CD14-positive monocyte (primary cell): ENCODE measurements at regions not wholly inside any gene's neighbourhood (a gene's known extent, or its start where the extent isn't known, plus 50 kb on each side); places are given as distances from the start of the nearest gene placed in this dataset.

Source experiments
- DNase-seq, 3 donors: peaks; one replicate each; pipeline ENCODE4 v3.0.0-alpha.2; 2011 to 2022
- H2AFZ ChIP-seq: 2 replicates; pipeline ENCODE4 v1.6.0; 2012; ENCODE audit warnings: mild to moderate bottlenecking, low read depth, low read length, inconsistent platforms; ENCODE audit not compliant: insufficient read depth, poor library complexity, severe bottlenecking
- H3K27ac ChIP-seq, 2 donors: 1 replicate in 1 of 2; 2 replicates in 1 of 2; pipeline ENCODE4 v1.5.1; 2012 to 2013; ENCODE audit warnings: low read length in 2 of 2, control low read depth in 1 of 2, inconsistent platforms in 1 of 2, low read depth in 1 of 2, mild to moderate bottlenecking in 1 of 2
- H3K27me3 ChIP-seq, 2 donors: one replicate each; pipeline versions ENCODE4 v1.6.0 to v1.6.1; 2011 to 2013; ENCODE audit warnings: low read length in 2 of 2; ENCODE audit not compliant: control insufficient read depth in 2 of 2, insufficient read depth in 2 of 2
- H3K36me3 ChIP-seq, 2 donors: replicated peaks in 1 of 2; 1 replicate in 1 of 2; 2 replicates in 1 of 2; pipeline versions ENCODE4 v1.5.1 to v1.6.1; 2012 to 2013; ENCODE audit warnings: low read length in 2 of 2, control low read depth in 1 of 2, inconsistent platforms in 1 of 2, mild to moderate bottlenecking in 1 of 2; ENCODE audit not compliant: insufficient read depth in 2 of 2, control insufficient read depth in 1 of 2
- H3K4me1 ChIP-seq, 2 donors: 1 replicate in 1 of 2; 2 replicates in 1 of 2; pipeline versions ENCODE4 v1.5.1 to v1.6.1; 2012 to 2013; ENCODE audit warnings: low read length in 2 of 2, control low read depth in 1 of 2, inconsistent platforms in 1 of 2, mild to moderate bottlenecking in 1 of 2, moderate library complexity in 1 of 2; ENCODE audit not compliant: insufficient read depth in 2 of 2, control insufficient read depth in 1 of 2
- H3K4me2 ChIP-seq: replicated peaks from 2 replicates; pipeline ENCODE3; 2012; ENCODE audit warnings: low read length, moderate library complexity, mild to moderate bottlenecking; ENCODE audit not compliant: poor library complexity, severe bottlenecking; ENCODE audit errors: extremely low read depth
- H3K4me3 ChIP-seq, 3 experiments: fragments of 200-600 bp in 1 of 3; sonication (generic) in 1 of 3; replicated peaks in 1 of 3; 1 replicate in 2 of 3; 2 replicates in 1 of 3; pipeline ENCODE4 v1.5.1; 2011 to 2013; ENCODE audit warnings: low read length in 3 of 3, mild to moderate bottlenecking in 3 of 3, control low read depth in 2 of 3, low read depth in 2 of 3, inconsistent platforms in 1 of 3, moderate library complexity in 1 of 3
- H3K79me2 ChIP-seq: 2 replicates; pipeline ENCODE4 v1.6.0; 2012; ENCODE audit warnings: mild to moderate bottlenecking, control low read depth, inconsistent platforms, low read length, moderate library complexity; ENCODE audit not compliant: insufficient read depth
- H3K9ac ChIP-seq: 2 replicates; pipeline ENCODE4 v1.6.0; 2017; ENCODE audit warnings: low read length, mild to moderate bottlenecking; ENCODE audit not compliant: insufficient read depth, poor library complexity, severe bottlenecking
- H3K9me3 ChIP-seq, 2 donors: replicated peaks in 1 of 2; 1 replicate in 1 of 2; 2 replicates in 1 of 2; pipeline versions ENCODE4 v1.5.1 to v1.6.1; 2012 to 2013; ENCODE audit warnings: low read length in 2 of 2, control low read depth in 1 of 2; ENCODE audit not compliant: control insufficient read depth in 1 of 2, insufficient read depth in 1 of 2
- H4K20me1 ChIP-seq: 2 replicates; pipeline ENCODE4 v1.6.0; 2012; ENCODE audit warnings: mild to moderate bottlenecking, low read length, control low read depth, moderate library complexity; ENCODE audit not compliant: insufficient read depth
- H3K27ac Mint-ChIP-seq, 7 donors: one replicate each; pipeline ENCODE4 v1.8.0; 2020; ENCODE audit warnings: mild to moderate bottlenecking in 7 of 7, mixed read lengths in 7 of 7, moderate library complexity in 6 of 7, inconsistent platforms in 2 of 7
- H3K27me3 Mint-ChIP-seq, 3 donors: one replicate each; pipeline ENCODE4 v1.8.0; 2021 to 2022; ENCODE audit warnings: low read depth in 3 of 3, mild to moderate bottlenecking in 3 of 3, mixed read lengths in 3 of 3, moderate library complexity in 3 of 3, inconsistent platforms in 1 of 3
- H3K36me3 Mint-ChIP-seq, 2 donors: one replicate each; pipeline ENCODE4 v1.8.0; 2020; ENCODE audit warnings: mixed read lengths in 2 of 2, inconsistent platforms in 1 of 2, mild to moderate bottlenecking in 1 of 2
- H3K4me1 Mint-ChIP-seq: one replicate; pipeline ENCODE4 v1.8.0; 2020; ENCODE audit warnings: mild to moderate bottlenecking, mixed read lengths
- H3K4me3 Mint-ChIP-seq, 2 donors: one replicate each; pipeline ENCODE4 v1.8.0; 2020; ENCODE audit warnings: mild to moderate bottlenecking in 2 of 2, mixed read lengths in 2 of 2, moderate library complexity in 1 of 2
- H3K9me3 Mint-ChIP-seq, 7 donors: one replicate each; pipeline ENCODE4 v1.8.0; 2020 to 2022; ENCODE audit warnings: mixed read lengths in 7 of 7, mild to moderate bottlenecking in 6 of 7, moderate library complexity in 6 of 7, inconsistent platforms in 2 of 7
- CTCF ChIP-seq: fragments of 200-600 bp; IDR thresholded peaks from one replicate; pipeline ENCODE4 v1.8.0; 2022; ENCODE audit warnings: antibody characterized with exemption, mild to moderate bottlenecking
- WGBS: methylation state at CpG from one replicate; pipeline ENCODE4 v1.1.5; 2013; ENCODE audit warnings: missing lambda C conversion rate; ENCODE audit not compliant: insufficient coverage; 5-methylcytosine and 5-hydroxymethylcytosine counted together
- intact Hi-C, 2 donors: fragments of 100-400 bp; cut with micrococcal nuclease; formaldehyde crosslinking; loops; one replicate each; pipeline versions ENCODE4 v1.15.0 to v1.15.1; 2023

- no peak overlapping the region for H3K9ac ChIP-seq
- peaks cover 7 to 14% of the 10 kb centered on the region in 2 donors for H3K9me3 ChIP-seq
- no peaks in the 10 kb centered on the region for H4K20me1 ChIP-seq
- Mint-ChIP-seq H3K9me3 (peaks cover 14 to 38% (median 24%) of the 10 kb centered on the region in 7 donors), H3K27ac (no peak overlapping the region), H3K4me3 (no peak overlapping the region), H3K36me3 (peaks cover 3 to 11% of the 10 kb centered on the region in 2 donors), H3K27me3 (no peaks in the 10 kb centered on the region), H3K4me1 (peaks cover 23% of the 10 kb centered on the region)
- H3K27ac ChIP-seq = no peak overlapping the region
- peaks cover 11 to 14% of the 10 kb centered on the region in 2 donors for H3K4me1 ChIP-seq
- H3K4me2 ChIP-seq = no peak overlapping the region
- no peak overlapping the region for H3K4me3 ChIP-seq
- H3K27me3 ChIP-seq = no peaks in the 10 kb centered on the region
- TF ChIP-seq CTCF = no peak
- no peaks in the 10 kb centered on the region for H3K79me2 ChIP-seq
- intact Hi-C loops = no loop called here
- no peak for DNase-seq
- no peak overlapping the region for H2AFZ ChIP-seq
- H3K36me3 ChIP-seq = no peaks in the 10 kb centered on the region
- WGBS = no CpG with 5 or more reads among the region's 1 CpG
Observed at GRCh38 chr5:35409361-35409760, 179.1 kb upstream of the PRLR start.

- Mint-ChIP-seq H3K4me3 (no peak overlapping the region), H3K27me3 (peaks cover 0 to 1% (median 0%) of the 10 kb centered on the region in 3 donors), H3K9me3 (peaks cover 16 to 36% (median 23%) of the 10 kb centered on the region in 7 donors), H3K4me1 (peaks cover 23% of the 10 kb centered on the region), H3K36me3 (peaks cover 3 to 14% of the 10 kb centered on the region in 2 donors), H3K27ac (peak overlapping the region in 1 of 7 donors; percentile 42)
- Histone ChIP-seq H3K4me1 (peaks cover 11 to 14% of the 10 kb centered on the region in 2 donors), H3K9ac (no peak overlapping the region), H2AFZ (no peak overlapping the region), H3K79me2 (no peaks in the 10 kb centered on the region), H3K27ac (peak overlapping the region in 1 of 2 donors; percentile 14), H3K4me3 (no peak overlapping the region), H3K27me3 (no peaks in the 10 kb centered on the region), H3K4me2 (no peak overlapping the region), H3K36me3 (no peaks in the 10 kb centered on the region), H4K20me1 (no peaks in the 10 kb centered on the region), H3K9me3 (peaks cover 7 to 12% of the 10 kb centered on the region in 2 donors)
- intact Hi-C loops = no loop called here
- DNase-seq = peak in 2 of 3 donors; percentile 6 to 37
- TF ChIP-seq CTCF = no peak
- WGBS = no CpG with 5 or more reads among the region's 2 CpGs
Observed at GRCh38 chr5:35408146-35408545, 177.9 kb upstream of the PRLR start.
